Neural progenitor cell (in vitro differentiated cells): ENCODE measurements at regions not wholly inside any gene's neighbourhood (a gene's known extent, or its start where the extent isn't known, plus 50 kb on each side); places are given as distances from the start of the nearest gene placed in this dataset.

Experiments used
- DNase-seq: peaks from one replicate; pipeline ENCODE4 v3.0.0-alpha.2; 2016; ENCODE audit warnings: low spot score
- H2AFZ ChIP-seq: fragments of 200-600 bp; sonication (generic); replicated peaks from 2 replicates; pipeline ENCODE4 v1.6.1; 2016; ENCODE audit warnings: antibody characterized with exemption
- H3F3A ChIP-seq: fragments of 200-600 bp; sonication (generic); 2 replicates; pipeline ENCODE4 v1.6.1; 2016; ENCODE audit warnings: antibody characterized with exemption, low read depth
- H3K27ac ChIP-seq: fragments of 200-600 bp; sonication (generic); 2 replicates; pipeline ENCODE4 v1.5.1; 2016; ENCODE audit warnings: mild to moderate bottlenecking
- H3K27me3 ChIP-seq: fragments of 200-600 bp; sonication (generic); 2 replicates; pipeline ENCODE4 v1.6.1; 2016; ENCODE audit warnings: mild to moderate bottlenecking, moderate library complexity
- H3K36me3 ChIP-seq: fragments of 200-600 bp; sonication (generic); 2 replicates; pipeline ENCODE4 v1.5.1; 2016
- H3K4me1 ChIP-seq: fragments of 200-600 bp; sonication (generic); 2 replicates; pipeline ENCODE4 v1.6.1; 2016; ENCODE audit warnings: mixed run types
- H3K4me2 ChIP-seq: fragments of 200-600 bp; sonication (generic); 2 replicates; pipeline ENCODE4 v1.6.1; 2016
- H3K4me3 ChIP-seq: fragments of 200-600 bp; sonication (generic); 2 replicates; pipeline ENCODE4 v1.5.1; 2016
- H3K79me2 ChIP-seq: fragments of 200-600 bp; sonication (generic); 2 replicates; pipeline ENCODE4 v1.6.1; 2016; ENCODE audit warnings: low read depth
- H3K9ac ChIP-seq: fragments of 200-600 bp; sonication (generic); 2 replicates; pipeline ENCODE4 v1.6.1; 2016
- H3K9me3 ChIP-seq: fragments of 200-600 bp; sonication (generic); 2 replicates; pipeline ENCODE4 v1.5.1; 2016; ENCODE audit warnings: low read depth
- H4K20me1 ChIP-seq: fragments of 200-600 bp; sonication (generic); 2 replicates; pipeline ENCODE4 v1.6.1; 2016; ENCODE audit warnings: low read depth
- H3K27ac Mint-ChIP-seq: 3 replicates; pipeline ENCODE4 v1.8.0; 2021; ENCODE audit warnings: mixed read lengths
- H3K27me3 Mint-ChIP-seq: 2 replicates; pipeline ENCODE4 v1.8.0; 2022; ENCODE audit warnings: low read depth, mild to moderate bottlenecking, inconsistent platforms, moderate library complexity, mixed read lengths; ENCODE audit not compliant: insufficient read depth
- H3K36me3 Mint-ChIP-seq: 3 replicates; pipeline ENCODE4 v1.8.0; 2021; ENCODE audit warnings: mixed read lengths
- H3K4me1 Mint-ChIP-seq: 3 replicates; pipeline ENCODE4 v1.8.0; 2021; ENCODE audit warnings: mixed read lengths
- H3K4me3 Mint-ChIP-seq: 3 replicates; pipeline ENCODE4 v1.8.0; 2021; ENCODE audit warnings: mild to moderate bottlenecking, moderate library complexity, mixed read lengths
- H3K9me3 Mint-ChIP-seq: 3 replicates; pipeline ENCODE4 v1.8.0; 2020; ENCODE audit warnings: mixed read lengths
- CTCF ChIP-seq: fragments of 200-600 bp; sonication (generic); IDR thresholded peaks from 2 replicates; pipeline ENCODE4 v1.5.1; 2017; ENCODE audit warnings: antibody characterized with exemption, mild to moderate bottlenecking
- EZH2 ChIP-seq: fragments of 200-600 bp; sonication (generic); IDR thresholded peaks from 2 replicates; pipeline ENCODE4 v1.6.1; 2017; ENCODE audit warnings: antibody characterized with exemption, mild to moderate bottlenecking, moderate library complexity
- EZH2phosphoT487 ChIP-seq: fragments of 200-600 bp; sonication (generic); IDR thresholded peaks from 2 replicates; pipeline ENCODE4 v1.6.1; 2017; ENCODE audit warnings: antibody characterized with exemption

GRCh38 chr6:138664745-138665144 is 108.8 kb upstream of the CCDC28A start:
- Mint-ChIP-seq H3K36me3 (no peaks in the 10 kb centered on the region), H3K9me3 (no peaks in the 10 kb centered on the region), H3K4me1 (no peaks in the 10 kb centered on the region), H3K27ac (no peak overlapping the region), H3K27me3 (no peaks in the 10 kb centered on the region), H3K4me3 (no peak overlapping the region)
- no peak overlapping the region for H2AFZ ChIP-seq
- no peak overlapping the region for H3K27ac ChIP-seq
- TF ChIP-seq EZH2phosphoT487: no peak
- no peak for TF ChIP-seq CTCF
- TF ChIP-seq EZH2: no peak
- no peaks in the 10 kb centered on the region for H3K36me3 ChIP-seq
- H3K4me3 ChIP-seq: no peak overlapping the region
- no peaks in the 10 kb centered on the region for H3K4me1 ChIP-seq
- H3K9ac ChIP-seq: no peak overlapping the region
- no peak overlapping the region for H3K4me2 ChIP-seq
- H3F3A ChIP-seq: no peaks in the 10 kb centered on the region
- H3K27me3 ChIP-seq: no peaks in the 10 kb centered on the region
- no peak for DNase-seq
- no peaks in the 10 kb centered on the region for H4K20me1 ChIP-seq
- H3K79me2 ChIP-seq: peaks cover 46% of the 10 kb centered on the region
- no peaks in the 10 kb centered on the region for H3K9me3 ChIP-seq

GRCh38 chr6:138666636-138667035 is 106.9 kb upstream of the CCDC28A start:
- no peak overlapping the region for H2AFZ ChIP-seq
- TF ChIP-seq EZH2: no peak
- TF ChIP-seq CTCF: no peak
- no peak for TF ChIP-seq EZH2phosphoT487
- H3K4me1 Mint-ChIP-seq: no peaks in the 10 kb centered on the region

GRCh38 chr6:138667408-138667807 is 106.2 kb upstream of the CCDC28A start:
- Histone ChIP-seq H3K4me3 (no peak overlapping the region), H4K20me1 (no peaks in the 10 kb centered on the region), H3K27ac (no peak overlapping the region), H3K4me1 (no peaks in the 10 kb centered on the region), H3K9ac (no peak overlapping the region), H2AFZ (no peak overlapping the region), H3F3A (no peaks in the 10 kb centered on the region), H3K79me2 (peaks cover 59% of the 10 kb centered on the region), H3K27me3 (no peaks in the 10 kb centered on the region), H3K36me3 (no peaks in the 10 kb centered on the region), H3K9me3 (no peaks in the 10 kb centered on the region), H3K4me2 (no peak overlapping the region)
- Mint-ChIP-seq H3K9me3 (no peaks in the 10 kb centered on the region), H3K27ac (no peak overlapping the region), H3K4me3 (no peak overlapping the region), H3K4me1 (no peaks in the 10 kb centered on the region), H3K36me3 (no peaks in the 10 kb centered on the region), H3K27me3 (no peaks in the 10 kb centered on the region)
- no peak for DNase-seq
- no peak for TF ChIP-seq EZH2
- no peak for TF ChIP-seq CTCF
- TF ChIP-seq EZH2phosphoT487: no peak

More at GRCh38 chr6:138666636-138667035, 106.9 kb upstream of the CCDC28A start:
- Histone ChIP-seq H3K4me1 (no peaks in the 10 kb centered on the region), H3K27ac (no peak overlapping the region), H3K27me3 (no peaks in the 10 kb centered on the region), H3K79me2 (peaks cover 58% of the 10 kb centered on the region), H4K20me1 (no peaks in the 10 kb centered on the region), H3K9ac (no peak overlapping the region), H3F3A (no peaks in the 10 kb centered on the region), H3K9me3 (no peaks in the 10 kb centered on the region), H3K36me3 (no peaks in the 10 kb centered on the region), H3K4me2 (no peak overlapping the region), H3K4me3 (no peak overlapping the region)
- no peak for DNase-seq
- H3K36me3 Mint-ChIP-seq: no peaks in the 10 kb centered on the region
- H3K27me3 Mint-ChIP-seq: no peaks in the 10 kb centered on the region
- no peak overlapping the region for H3K4me3 Mint-ChIP-seq
- H3K9me3 Mint-ChIP-seq: no peaks in the 10 kb centered on the region
- no peak overlapping the region for H3K27ac Mint-ChIP-seq
